HCT116 (cell line): ENCODE measurements at regions not wholly inside any gene's neighbourhood (a gene's known extent, or its start where the extent isn't known, plus 50 kb on each side); places are given as distances from the start of the nearest gene placed in this dataset.

Experiments
- CTCF ChIP-seq, 3 experiments: fragments of 200-600 bp in 1 of 3; sonication (generic) in 1 of 3; IDR thresholded peaks in 2 of 3; conservative IDR thresholded peaks in 1 of 3; 2 replicates each; pipeline ENCODE4 v1.5.1; 2012 to 2017; ENCODE audit warnings: low read depth in 2 of 3, low read length in 2 of 3, antibody characterized with exemption in 1 of 3, borderline replicate concordance in 1 of 3, control low read depth in 1 of 3, mild to moderate bottlenecking in 1 of 3, mixed read lengths in 1 of 3, mixed run types in 1 of 3, moderate library complexity in 1 of 3; ENCODE audit not compliant: insufficient read depth in 1 of 3
- ZNF274 ChIP-seq: fragments of 200-500 bp; sonication (Bioruptor generic); IDR thresholded peaks from 2 replicates; pipeline ENCODE4 v1.6.1; 2014; ENCODE audit warnings: mild to moderate bottlenecking, low read depth, low read length, inconsistent platforms

GRCh38 chr4:185886832-185887524 is 75.0 kb upstream of the SORBS2 start:
- no peak for TF ChIP-seq CTCF (IDR thresholded peaks at IDR 0.05 in 2 of 3, conservative IDR thresholded peaks at IDR 0.05 in 1 of 3; ENCODE audit: borderline replicate concordance in 1 of 3, insufficient read depth in 1 of 3, low read depth in 2 of 3, low read length in 2 of 3)
- TF ChIP-seq ZNF274: no peak
